A673 (cell line): ENCODE measurements at regions not wholly inside any gene's neighbourhood (a gene's known extent, or its start where the extent isn't known, plus 50 kb on each side); places are given as distances from the start of the nearest gene placed in this dataset.

Experiments
- BruUV-seq: library from RNA; stranded (reverse); fragments of 400-500 nt; replicated peaks from 2 replicates; lab custom pipeline; 2021; lab: Mats Ljungman, UMichigan
- CTCF ChIA-PET: fragments of 300-600 bp; sonication (Branson Sonifier 250); formaldehyde crosslinking; loops from one replicate; lab custom pipeline; 2022; ENCODE audit warnings: antibody characterized with exemption; lab: Charles Lee
- POLR2A ChIA-PET: fragments of 300-600 bp; sonication (Branson Sonifier 250); formaldehyde crosslinking; loops from one replicate; lab custom pipeline; 2022; ENCODE audit warnings: antibody characterized with exemption; ENCODE audit not compliant: low non-redundant PET; lab: Charles Lee
- DNase-seq: peaks from one replicate; pipeline ENCODE4 v3.0.0-alpha.2; 2015; ENCODE audit warnings: low spot score
- H3K27ac ChIP-seq: fragments of 200-600 bp; sonication (generic); 2 replicates; pipeline ENCODE4 v1.5.1; 2016; ENCODE audit warnings: mixed run types, low read depth, mild to moderate bottlenecking, mixed read lengths, antibody characterized with exemption, low read length; ENCODE audit not compliant: poor library complexity, severe bottlenecking
- H3K27me3 ChIP-seq: fragments of 200-600 bp; sonication (generic); replicated peaks from 2 replicates; pipeline ENCODE4 v1.6.1; 2017; ENCODE audit warnings: mixed run types, low read depth, mild to moderate bottlenecking, mixed read lengths, antibody characterized with exemption, low read length; ENCODE audit not compliant: insufficient read depth, poor library complexity
- H3K36me3 ChIP-seq: fragments of 200-600 bp; sonication (generic); 2 replicates; pipeline ENCODE4 v1.6.1; 2016; ENCODE audit warnings: mixed run types, mild to moderate bottlenecking, mixed read lengths, antibody characterized with exemption, low read length; ENCODE audit not compliant: insufficient read depth, poor library complexity, severe bottlenecking
- H3K4me1 ChIP-seq: fragments of 200-600 bp; sonication (generic); 2 replicates; pipeline ENCODE4 v1.6.1; 2017; ENCODE audit warnings: mixed run types, mild to moderate bottlenecking, mixed read lengths, antibody characterized with exemption, low read length; ENCODE audit not compliant: insufficient read depth, poor library complexity, severe bottlenecking
- H3K4me3 ChIP-seq: fragments of 200-600 bp; sonication (generic); 2 replicates; pipeline ENCODE4 v1.5.1; 2016; ENCODE audit warnings: low read depth, mixed run types, mild to moderate bottlenecking, mixed read lengths, low read length; ENCODE audit not compliant: poor library complexity, severe bottlenecking
- H3K9me3 ChIP-seq: fragments of 200-600 bp; sonication (generic); 2 replicates; pipeline ENCODE4 v1.6.1; 2016; ENCODE audit warnings: mixed run types, low read depth, mild to moderate bottlenecking, mixed read lengths, antibody characterized with exemption, low read length; ENCODE audit not compliant: poor library complexity, severe bottlenecking
- CTCF ChIP-seq: fragments of 300-800, 200-600 bp; sonication (generic); conservative IDR thresholded peaks from 2 replicates; pipeline ENCODE4 v1.5.1; 2017; ENCODE audit warnings: low read depth, mild to moderate bottlenecking, antibody characterized with exemption, low read length, moderate library complexity, mixed read lengths
- EZH2 ChIP-seq: fragments of 200-600 bp; sonication (generic); IDR thresholded peaks from 2 replicates; pipeline ENCODE4 v1.6.1; 2017; ENCODE audit warnings: borderline replicate concordance, low read depth, mild to moderate bottlenecking, mixed read lengths, antibody characterized with exemption, low read length; ENCODE audit not compliant: poor library complexity, severe bottlenecking
- intact Hi-C: fragments of 100-400 bp; cut with micrococcal nuclease; formaldehyde crosslinking; loops from one replicate; pipeline ENCODE4 v1.10.0; 2022; ENCODE audit not compliant: unreplicated experiment

- no peak overlapping the region for H3K27ac ChIP-seq
- no peak overlapping the region for H3K4me3 ChIP-seq
- TF ChIP-seq EZH2 = no peak
- no peak for TF ChIP-seq CTCF
- no peak for DNase-seq
- BruUV-seq = no TSS peak
- H3K27me3 ChIP-seq = no peaks in the 10 kb centered on the region
- peaks cover 6% of the 10 kb centered on the region for H3K9me3 ChIP-seq
- CTCF ChIA-PET = no interaction called here
- intact Hi-C loops = no loop called here
- H3K4me1 ChIP-seq = no peaks in the 10 kb centered on the region
- POLR2A ChIA-PET = no interaction called here
- no peaks in the 10 kb centered on the region for H3K36me3 ChIP-seq
Measured at GRCh38 chr21:15367061-15367626, 302.3 kb upstream of the NRIP1 start.

GRCh38 chr21:15370462-15370975 is 305.7 kb upstream of the NRIP1 start:
- H3K9me3 ChIP-seq = peaks cover 2% of the 10 kb centered on the region
- intact Hi-C loops = no loop called here
- ChIA-PET CTCF (no interaction called here), POLR2A (no interaction called here)
- no TSS peak for BruUV-seq
- no peaks in the 10 kb centered on the region for H3K36me3 ChIP-seq
- H3K4me3 ChIP-seq = no peak overlapping the region
- TF ChIP-seq CTCF (no peak), EZH2 (no peak)
- no peak overlapping the region for H3K27ac ChIP-seq
- H3K4me1 ChIP-seq = no peaks in the 10 kb centered on the region
- no peaks in the 10 kb centered on the region for H3K27me3 ChIP-seq
- DNase-seq = no peak

GRCh38 chr21:15373941-15374340 is 309.1 kb upstream of the NRIP1 start:
- Histone ChIP-seq H3K27me3 (no peaks in the 10 kb centered on the region), H3K4me1 (no peaks in the 10 kb centered on the region), H3K9me3 (no peaks in the 10 kb centered on the region), H3K4me3 (no peak overlapping the region), H3K27ac (no peak overlapping the region), H3K36me3 (no peaks in the 10 kb centered on the region)
- ChIA-PET CTCF (no interaction called here), POLR2A (no interaction called here)
- TF ChIP-seq EZH2 = no peak
- TF ChIP-seq CTCF = no peak
- intact Hi-C loops = no loop called here
- DNase-seq = no peak
- no TSS peak for BruUV-seq
